Pulmonary artery endothelial cell (primary cell): ENCODE measurements at regions not wholly inside any gene's neighbourhood (a gene's known extent, or its start where the extent isn't known, plus 50 kb on each side); places are given as distances from the start of the nearest gene placed in this dataset.

Experiments
- DNase-seq: peaks from one replicate; pipeline ENCODE4 v3.0.0-alpha.2; 2011; ENCODE audit warnings: low read depth, low spot score

DNA sequence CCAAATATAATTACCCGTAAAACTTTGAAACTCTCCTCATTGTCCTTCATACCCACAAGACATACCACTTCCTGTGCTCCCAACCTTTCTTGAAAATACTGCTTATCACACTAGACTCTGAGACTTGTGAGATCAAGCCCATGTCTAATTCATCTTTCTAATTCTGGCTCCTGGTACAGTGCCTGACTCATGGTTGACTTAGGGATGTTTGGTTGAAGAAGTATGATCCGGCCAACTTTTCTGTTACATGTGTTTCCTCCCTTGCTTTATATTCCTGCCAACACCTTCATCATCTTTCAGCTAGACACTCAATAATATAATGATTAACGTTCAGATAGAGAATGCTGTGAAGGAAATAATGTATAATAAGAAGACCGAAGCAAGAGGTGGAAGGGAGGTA lies 58.2 kb downstream of the MEX3B start:
- no peak for DNase-seq

DNA sequence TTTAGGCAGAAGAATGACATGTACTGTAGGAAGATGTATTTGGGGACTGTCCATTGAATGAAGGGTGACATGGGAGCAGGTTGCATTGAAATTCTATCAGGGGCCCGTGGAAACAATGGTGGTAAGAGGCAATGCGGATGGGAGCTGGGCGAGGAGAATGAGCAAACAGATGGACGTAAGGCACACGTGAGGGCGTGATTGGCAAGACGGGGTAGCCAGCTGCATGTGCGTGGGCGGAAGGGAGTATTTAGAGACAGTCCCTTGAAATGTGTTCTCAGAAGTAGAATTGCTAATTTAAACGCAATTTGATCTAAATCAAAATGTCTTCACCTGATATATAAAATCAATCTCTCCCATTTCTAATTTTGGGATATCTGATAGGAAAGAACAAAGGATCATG lies 62.3 kb downstream of the MEX3B start:
- no peak for DNase-seq

DNA sequence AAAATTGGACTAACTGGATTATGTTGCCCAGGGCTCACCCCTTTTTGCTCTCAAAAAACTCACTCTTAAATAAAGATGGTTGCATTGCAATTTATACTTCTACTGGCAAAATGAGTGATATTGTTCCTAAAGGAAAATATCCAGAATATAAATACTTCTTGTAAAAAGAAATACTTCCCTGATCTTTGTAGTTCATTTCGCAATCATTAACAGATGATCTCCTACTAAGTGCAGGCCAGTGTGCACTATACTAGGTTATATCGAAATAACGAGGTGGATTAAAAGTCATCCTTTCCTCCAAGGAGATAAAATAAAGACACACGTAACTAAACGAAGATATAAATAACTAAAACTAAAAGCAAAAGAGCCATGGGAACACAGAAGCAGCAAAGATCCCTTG lies 63.0 kb downstream of the MEX3B start:
- DNase-seq: no peak

- no peak for DNase-seq
Measured at GRCh38 chr15:81981908-81982307, 63.9 kb downstream of the MEX3B start.

DNA sequence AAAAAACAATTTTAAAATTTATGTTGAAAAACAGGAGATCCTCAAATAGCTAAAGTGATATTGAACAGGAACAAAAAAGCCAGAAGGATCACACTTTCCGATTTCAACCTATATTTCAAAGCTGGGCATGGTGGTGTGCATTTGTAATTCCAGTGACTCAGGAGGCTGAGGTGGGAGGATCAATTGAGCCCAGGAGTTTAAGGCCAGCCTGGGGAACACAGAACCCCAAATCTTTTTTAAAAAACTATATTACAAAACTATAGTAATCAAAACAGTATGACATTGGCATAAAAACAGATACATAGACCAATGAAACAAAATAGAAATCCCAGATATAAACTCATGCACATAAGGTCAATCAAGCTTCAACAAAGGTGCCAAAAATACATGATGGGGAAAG lies 68.4 kb downstream of the MEX3B start:
- DNase-seq: no peak

DNA sequence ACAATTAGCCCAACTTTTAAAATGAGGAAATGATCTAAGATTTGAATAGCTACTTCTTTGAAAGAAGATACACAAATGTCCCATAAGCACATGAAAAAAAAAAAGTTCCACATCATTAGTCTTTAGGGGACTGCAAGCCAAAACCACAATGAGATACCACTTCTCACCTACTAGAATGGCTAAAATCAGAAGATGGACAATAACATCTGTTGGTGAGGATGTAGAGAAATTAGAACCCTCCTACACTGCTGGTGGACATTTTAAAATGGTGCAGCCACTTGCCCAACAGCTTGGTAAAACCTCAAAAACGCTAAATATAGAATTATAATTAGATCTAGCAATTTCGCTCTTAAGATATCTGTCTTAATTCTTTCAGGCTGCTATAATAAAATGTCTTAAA lies 77.1 kb downstream of the MEX3B start:
- no peak for DNase-seq

GRCh38 chr15:81966631-81967030 lies 79.2 kb downstream of the MEX3B start:
- DNase-seq: no peak

GRCh38 chr15:81962482-81962881 lies 83.3 kb downstream of the MEX3B start:
- no peak for DNase-seq

DNA sequence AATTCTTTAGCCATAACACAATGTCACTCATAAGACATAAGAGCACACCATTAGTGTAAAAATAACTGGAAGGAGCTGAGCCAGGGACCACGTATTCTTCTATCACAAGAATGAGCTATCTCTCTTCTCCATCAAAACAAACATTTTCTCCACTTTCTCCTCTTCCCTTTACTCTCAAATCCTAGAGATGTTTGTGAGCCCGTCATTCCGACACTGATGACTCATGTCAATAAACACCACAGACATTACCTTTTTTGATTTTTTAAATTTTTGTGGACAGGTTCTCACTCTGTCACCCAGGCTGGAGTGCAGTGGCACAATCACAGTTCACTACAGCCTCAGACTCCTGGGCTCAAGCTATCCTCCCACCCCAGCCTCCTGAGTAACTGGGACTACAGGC lies 86.6 kb downstream of the MEX3B start:
- DNase-seq: no peak

GRCh38 chr15:81957698-81958097 lies 88.1 kb downstream of the MEX3B start:
- no peak for DNase-seq

DNA sequence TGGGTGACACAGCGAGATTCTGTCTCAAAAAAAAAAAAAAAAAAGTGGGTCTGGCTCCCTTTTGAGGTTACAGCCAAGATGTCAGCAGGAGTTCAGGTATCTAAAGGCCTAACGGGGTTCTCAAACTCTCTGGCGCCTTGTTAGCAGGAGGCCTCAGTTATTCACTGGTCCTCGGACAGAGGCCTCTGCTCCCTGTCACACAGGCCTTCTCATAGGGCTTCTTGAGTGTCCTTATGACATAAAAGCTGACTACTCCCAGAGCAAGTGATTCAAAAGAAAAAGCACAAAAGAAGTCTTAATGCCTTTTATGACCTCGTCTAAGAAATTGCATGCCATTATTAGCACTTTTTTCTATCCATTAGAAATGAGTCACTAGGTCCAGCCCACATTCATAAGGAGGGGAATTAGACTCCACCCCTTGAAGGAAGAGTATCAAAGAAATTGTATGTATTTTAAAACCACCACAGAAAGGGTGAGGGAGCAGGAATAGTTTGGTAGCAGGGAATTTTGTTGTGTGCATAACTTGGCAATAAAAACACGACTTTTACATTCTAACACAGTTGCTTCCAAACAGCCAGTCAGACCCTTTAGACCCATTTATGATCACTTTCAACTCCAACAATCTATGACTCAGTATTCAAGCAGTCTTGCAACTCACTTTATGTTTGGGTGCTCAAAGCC lies 90.3 kb downstream of the MEX3B start:
- no peak for DNase-seq

GRCh38 chr15:81954158-81954783 lies 91.5 kb downstream of the MEX3B start:
- DNase-seq: no peak

- DNase-seq: no peak
Measured at GRCh38 chr15:81950841-81951414, 94.9 kb downstream of the MEX3B start.

GRCh38 chr15:81948751-81949150 lies 97.1 kb downstream of the MEX3B start:
- DNase-seq: no peak

- no peak for DNase-seq
Measured at GRCh38 chr15:81948222-81948621, 97.6 kb downstream of the MEX3B start.

DNA sequence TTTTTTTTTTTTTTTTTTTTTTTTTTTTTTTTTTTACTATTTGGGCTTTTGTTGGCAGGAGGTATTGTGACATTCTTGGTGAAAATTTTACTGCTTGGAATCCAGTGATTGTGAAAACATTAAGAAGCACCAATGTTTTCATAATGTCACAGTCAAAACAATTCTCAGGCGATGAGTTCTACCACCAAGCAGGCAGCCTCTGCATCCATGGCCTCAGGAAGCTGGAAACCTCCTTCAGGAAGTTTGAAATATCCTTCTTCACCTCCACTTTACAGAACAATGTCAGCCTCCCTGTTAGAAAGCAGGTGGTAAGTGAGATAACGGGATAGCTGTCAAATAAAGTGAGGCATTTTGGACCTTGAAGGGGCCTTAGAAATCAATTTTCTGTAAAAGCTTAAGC lies 98.3 kb downstream of the MEX3B start:
- DNase-seq: no peak

DNA sequence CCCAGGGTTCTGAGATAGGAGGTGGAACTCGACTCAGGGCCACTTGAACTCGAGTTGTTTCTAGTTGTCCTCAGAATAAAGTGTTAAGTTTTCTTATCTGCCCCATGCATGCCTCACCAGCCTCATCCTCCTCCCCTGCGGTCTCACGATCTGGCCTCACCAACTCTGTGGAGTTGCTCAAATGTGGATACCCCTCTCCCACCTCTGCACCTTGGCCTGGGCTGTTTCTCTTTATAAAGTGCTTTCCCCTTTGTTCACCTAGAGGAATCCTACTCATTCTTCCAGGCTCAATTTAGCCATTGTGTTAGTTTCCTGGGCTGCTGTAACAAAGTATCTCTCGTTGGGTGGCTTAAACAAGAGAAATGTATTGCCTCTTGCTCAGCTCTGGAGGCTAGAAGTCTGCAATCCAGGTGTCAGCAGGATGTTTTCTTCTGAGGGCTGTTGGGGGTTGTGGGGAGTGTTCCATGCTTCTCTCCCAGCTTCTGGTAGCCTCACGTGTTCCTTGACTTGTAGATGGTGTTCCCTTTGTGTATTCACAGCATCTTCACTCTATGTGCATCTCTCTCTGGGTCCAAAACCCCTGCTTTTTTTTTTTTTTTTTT lies 100.7 kb downstream of the MEX3B start:
- DNase-seq: no peak

DNA sequence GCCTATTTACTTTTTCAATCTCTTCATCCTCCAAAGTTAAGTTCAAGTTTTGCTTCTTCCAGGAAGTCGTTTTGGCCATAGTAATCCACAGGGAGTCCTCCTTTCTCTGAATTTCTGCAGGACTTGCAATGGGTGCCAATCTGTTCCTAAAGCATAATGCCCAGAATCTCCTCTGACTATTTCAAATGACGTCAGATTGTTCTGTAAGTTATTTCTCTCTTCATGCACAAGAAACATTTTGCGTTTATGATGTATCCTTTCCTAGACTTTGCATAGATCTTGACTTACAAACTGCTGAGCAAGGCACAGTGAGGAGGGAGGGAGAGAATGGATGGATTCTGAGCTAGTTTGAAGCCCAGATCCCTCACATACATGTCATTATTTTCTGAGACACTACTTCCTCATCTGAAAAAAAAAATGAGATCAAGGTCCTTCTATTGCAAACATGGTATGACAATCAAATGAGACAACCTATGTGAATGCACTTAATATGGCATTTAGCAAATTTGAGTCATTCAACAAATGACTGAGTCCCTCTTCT lies 103.1 kb downstream of the MEX3B start:
- no peak for DNase-seq

DNA sequence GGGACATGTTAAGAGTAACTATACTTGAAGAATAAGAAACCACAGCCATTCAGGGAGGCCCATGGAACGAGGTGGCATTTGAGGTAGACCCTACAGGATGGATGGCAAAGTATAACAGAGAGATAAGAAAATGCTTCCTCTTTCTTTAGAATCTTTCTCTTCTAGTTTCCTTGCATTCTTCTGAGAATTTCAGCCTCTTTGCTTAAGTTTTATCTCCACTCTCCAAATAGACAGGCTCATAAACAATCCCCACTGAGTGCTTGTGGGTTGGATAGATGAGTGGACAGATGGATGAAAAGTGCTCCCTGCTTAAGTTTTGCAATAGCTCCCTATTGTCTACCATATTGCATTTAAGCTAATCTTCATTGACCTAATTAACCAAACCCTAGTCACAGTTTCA lies 103.7 kb downstream of the MEX3B start:
- DNase-seq: no peak

DNA sequence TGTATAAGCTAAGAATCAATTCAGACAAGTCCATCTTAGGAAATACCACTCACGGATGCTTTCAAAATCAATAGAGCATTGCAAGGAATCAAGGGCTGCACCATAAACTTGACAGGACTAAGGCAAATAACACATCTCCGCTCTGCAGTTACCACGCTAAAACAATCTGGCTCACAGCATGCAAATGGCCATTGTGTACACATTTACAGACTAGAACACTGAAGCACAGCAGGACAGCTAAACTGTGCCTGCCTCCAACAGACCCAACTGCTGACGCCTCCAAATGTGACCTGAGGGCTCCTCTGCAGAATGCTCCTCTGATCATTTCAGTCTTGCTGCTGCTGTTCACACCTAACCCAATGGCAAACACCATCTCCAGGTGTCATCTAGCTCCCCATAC lies 104.3 kb downstream of the MEX3B start:
- no peak for DNase-seq

DNA sequence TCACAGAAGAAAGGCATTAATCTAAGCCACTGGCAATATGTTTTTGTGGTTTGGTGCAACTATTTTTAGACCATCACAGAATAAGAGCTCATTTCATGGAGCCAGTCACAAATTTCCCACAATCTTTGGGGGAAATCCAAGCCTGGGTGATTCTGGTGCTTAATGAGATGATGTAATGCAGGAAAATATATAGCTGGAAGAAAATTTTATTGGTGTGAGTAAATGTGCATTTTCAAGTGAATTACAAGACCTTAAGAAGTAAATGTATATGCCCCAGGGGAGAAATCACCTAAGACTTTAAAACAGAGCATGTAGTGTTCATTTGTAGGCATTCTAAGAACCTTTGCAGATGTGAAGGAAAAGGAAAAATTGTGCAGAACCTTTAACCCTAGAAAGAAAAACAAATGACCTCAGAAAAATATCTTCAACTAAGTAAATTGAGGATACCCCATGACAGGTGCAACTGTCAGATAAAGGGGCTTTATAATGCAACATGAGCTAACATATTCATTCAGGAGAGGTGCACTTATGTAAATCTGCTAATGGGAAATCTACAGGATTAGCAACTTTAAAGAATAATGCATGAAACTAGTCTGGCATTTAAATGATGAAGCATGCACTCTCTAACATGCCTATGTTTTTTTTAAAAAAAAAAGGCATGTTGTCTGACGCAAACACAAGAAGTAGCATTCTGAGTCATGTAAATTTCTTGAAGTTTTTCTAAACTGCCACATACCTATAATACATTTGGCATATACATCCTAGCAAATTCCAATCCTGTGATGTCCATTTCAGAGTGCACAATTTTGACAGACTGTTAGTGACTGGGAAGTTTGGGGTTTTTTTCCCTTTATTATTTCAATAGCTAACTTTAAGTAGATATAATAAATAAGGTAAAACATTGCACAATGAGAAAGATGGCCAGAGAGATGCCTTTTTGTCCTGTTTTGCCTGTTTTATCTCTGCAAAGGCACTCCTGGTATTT lies 105.1 kb downstream of the MEX3B start:
- no peak for DNase-seq
